DND-41 (cell line): ENCODE measurements at regions not wholly inside any gene's neighbourhood (a gene's known extent, or its start where the extent isn't known, plus 50 kb on each side); places are given as distances from the start of the nearest gene placed in this dataset.

Source experiments
- ATAC-seq: fragments of 200-7000 bp; cut with Tn5 transposase; 3 replicates; pipeline ENCODE4 v1.9.1; 2021; ENCODE audit warnings: low read depth; ENCODE audit not compliant: insufficient read depth
- DNase-seq: peaks from one replicate; pipeline ENCODE4 v3.0.0-alpha.2; 2020
- H2AFZ ChIP-seq: 2 replicates; pipeline ENCODE4 v1.6.0; 2012; ENCODE audit warnings: low read depth, low read length
- H3K27ac ChIP-seq: 2 replicates; pipeline ENCODE4 v1.5.1; 2012; ENCODE audit warnings: low read length, inconsistent platforms
- H3K27me3 ChIP-seq: fragments of 200-600 bp; sonication (generic); 2 replicates; pipeline ENCODE4 v1.6.0; 2012; ENCODE audit warnings: low read length, mild to moderate bottlenecking, inconsistent platforms; ENCODE audit not compliant: insufficient read depth, poor library complexity
- H3K36me3 ChIP-seq: 2 replicates; pipeline ENCODE4 v1.5.1; 2012; ENCODE audit warnings: low read length, inconsistent platforms; ENCODE audit not compliant: insufficient read depth
- H3K4me1 ChIP-seq: 2 replicates; pipeline ENCODE4 v1.5.1; 2012; ENCODE audit warnings: mild to moderate bottlenecking, low read length; ENCODE audit not compliant: insufficient read depth
- H3K4me2 ChIP-seq: 2 replicates; pipeline ENCODE4 v1.6.0; 2012; ENCODE audit warnings: mild to moderate bottlenecking, moderate library complexity, low read length, inconsistent platforms; ENCODE audit not compliant: insufficient read depth
- H3K4me3 ChIP-seq, 2 experiments: fragments of 200-600 bp in 1 of 2; shearing (Covaris generic) in 1 of 2; 2 replicates each; pipeline ENCODE4 v1.5.1; 2012 to 2016; ENCODE audit warnings: inconsistent platforms in 2 of 2, low read length in 2 of 2, mild to moderate bottlenecking in 2 of 2, low read depth in 1 of 2, moderate library complexity in 1 of 2
- H3K79me2 ChIP-seq: 2 replicates; pipeline ENCODE4 v1.6.0; 2012; ENCODE audit warnings: low read length, inconsistent platforms; ENCODE audit not compliant: insufficient read depth
- H3K9ac ChIP-seq: 2 replicates; pipeline ENCODE4 v1.6.0; 2012; ENCODE audit warnings: low read depth, mild to moderate bottlenecking, inconsistent platforms, low read length, moderate library complexity
- H3K9me3 ChIP-seq: 2 replicates; pipeline ENCODE4 v1.5.1; 2012; ENCODE audit warnings: low read length, moderate library complexity, mild to moderate bottlenecking, inconsistent platforms; ENCODE audit not compliant: insufficient read depth, severe bottlenecking
- H4K20me1 ChIP-seq: 2 replicates; pipeline ENCODE4 v1.6.0; 2012; ENCODE audit warnings: low read length; ENCODE audit not compliant: insufficient read depth
- CTCF ChIP-seq: IDR thresholded peaks from 2 replicates; pipeline ENCODE4 v1.5.1; 2012; ENCODE audit warnings: borderline replicate concordance, low read length, moderate library complexity, mild to moderate bottlenecking; ENCODE audit not compliant: poor library complexity, severe bottlenecking; ENCODE audit errors: extremely low read depth
- EZH2 ChIP-seq: IDR thresholded peaks from 3 replicates; pipeline ENCODE4 v1.6.1; 2012; ENCODE audit warnings: borderline replicate concordance, low read depth, mild to moderate bottlenecking, moderate library complexity, low read length, inconsistent platforms; ENCODE audit not compliant: severe bottlenecking

DNA sequence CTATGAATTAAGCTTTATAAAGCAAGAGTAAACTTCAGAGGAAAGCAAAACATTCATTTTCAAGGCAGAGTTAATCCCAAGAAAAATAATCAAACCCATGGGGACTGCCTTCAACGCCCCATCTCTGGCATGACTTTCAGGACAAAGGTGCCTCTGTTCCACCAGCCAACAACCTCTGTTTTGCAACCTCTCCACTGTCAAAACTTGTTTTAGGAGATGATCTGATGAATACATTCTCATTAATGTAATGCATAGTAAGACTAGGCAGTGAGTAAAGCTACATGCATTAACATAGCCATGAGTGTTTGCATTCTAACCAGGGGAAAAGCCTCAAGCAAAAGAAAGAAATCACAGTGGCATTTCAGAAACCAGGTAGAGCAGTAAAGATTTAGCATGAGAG, 357.0 kb downstream of the FBXO15 start:
- ATAC-seq = no peak
- H3K4me2 ChIP-seq = no peak overlapping the region
- H3K79me2 ChIP-seq = no peaks in the 10 kb centered on the region
- no peak overlapping the region for H3K9ac ChIP-seq
- H3K36me3 ChIP-seq = no peaks in the 10 kb centered on the region
- H3K4me1 ChIP-seq = no peaks in the 10 kb centered on the region
- no peaks in the 10 kb centered on the region for H4K20me1 ChIP-seq
- TF ChIP-seq EZH2 = no peak
- TF ChIP-seq CTCF = no peak
- no peaks in the 10 kb centered on the region for H3K9me3 ChIP-seq
- no peak overlapping the region for H3K4me3 ChIP-seq
- no peak overlapping the region for H3K27ac ChIP-seq
- H3K27me3 ChIP-seq = no peaks in the 10 kb centered on the region
- no peak for DNase-seq
- no peak overlapping the region for H2AFZ ChIP-seq

GRCh38 chr18:73787316-73787715, 360.3 kb downstream of the FBXO15 start:
- Histone ChIP-seq H3K36me3 (no peaks in the 10 kb centered on the region), H3K79me2 (no peaks in the 10 kb centered on the region), H3K4me1 (no peaks in the 10 kb centered on the region), H3K27ac (no peak overlapping the region), H3K9ac (no peak overlapping the region), H4K20me1 (no peaks in the 10 kb centered on the region), H3K4me3 (no peak overlapping the region), H3K27me3 (no peaks in the 10 kb centered on the region), H2AFZ (no peak overlapping the region), H3K4me2 (no peak overlapping the region), H3K9me3 (no peaks in the 10 kb centered on the region)
- TF ChIP-seq CTCF (no peak), EZH2 (no peak)
- no peak for ATAC-seq
- DNase-seq = no peak

DNA sequence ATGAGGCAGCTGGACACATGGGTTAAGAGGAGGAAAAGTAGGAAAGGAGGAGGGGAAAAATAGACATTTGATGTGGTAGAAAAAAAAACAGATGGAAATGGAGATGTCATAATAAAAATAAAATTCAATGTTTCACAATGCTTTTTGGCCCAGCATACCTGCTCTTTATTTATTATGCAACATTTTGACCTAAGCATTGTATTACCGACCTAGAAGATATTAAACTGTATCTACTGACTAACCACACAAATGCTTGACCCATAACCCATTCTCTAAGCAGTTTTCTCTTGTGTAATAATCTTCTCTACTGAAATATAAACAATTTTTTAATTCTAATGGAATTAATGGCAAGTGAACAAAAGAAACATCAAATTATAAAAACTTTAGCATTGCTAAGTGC, 362.3 kb downstream of the FBXO15 start:
- no peak overlapping the region for H2AFZ ChIP-seq
- H3K27ac ChIP-seq = no peak overlapping the region
- H3K36me3 ChIP-seq = no peaks in the 10 kb centered on the region
- H3K4me3 ChIP-seq = no peak overlapping the region
- ATAC-seq (no peak), DNase-seq (no peak)
- TF ChIP-seq EZH2 (no peak), CTCF (no peak)
- H3K27me3 ChIP-seq = no peaks in the 10 kb centered on the region
- H3K9ac ChIP-seq = no peak overlapping the region
- H3K79me2 ChIP-seq = no peaks in the 10 kb centered on the region
- H3K4me1 ChIP-seq = no peaks in the 10 kb centered on the region
- H3K4me2 ChIP-seq = no peak overlapping the region
- no peaks in the 10 kb centered on the region for H3K9me3 ChIP-seq
- no peaks in the 10 kb centered on the region for H4K20me1 ChIP-seq

- H3K9ac ChIP-seq = no peak overlapping the region
- H3K4me1 ChIP-seq = no peaks in the 10 kb centered on the region
- no peak overlapping the region for H3K27ac ChIP-seq
- no peak overlapping the region for H2AFZ ChIP-seq
- no peak for TF ChIP-seq EZH2
- no peak for TF ChIP-seq CTCF
- no peaks in the 10 kb centered on the region for H3K27me3 ChIP-seq
- no peaks in the 10 kb centered on the region for H3K36me3 ChIP-seq
- no peak overlapping the region for H3K4me3 ChIP-seq
- no peaks in the 10 kb centered on the region for H4K20me1 ChIP-seq
- no peak for ATAC-seq
- H3K4me2 ChIP-seq = no peak overlapping the region
- H3K9me3 ChIP-seq = no peaks in the 10 kb centered on the region
- no peaks in the 10 kb centered on the region for H3K79me2 ChIP-seq
- no peak for DNase-seq
Observed at GRCh38 chr18:73784853-73785252, 362.8 kb downstream of the FBXO15 start.
